Liver (tissue), 2 donors: ENCODE measurements at regions not wholly inside any gene's neighbourhood (a gene's known extent, or its start where the extent isn't known, plus 50 kb on each side); places are given as distances from the start of the nearest gene placed in this dataset.

Experiments used
- FOXA1 ChIP-seq: IDR thresholded peaks from 2 replicates; pipeline ENCODE4 v1.6.1; 2016; ENCODE audit warnings: antibody characterized with exemption
- TF ChIP-seq, protein P1 (sequence below): fragments of 150-350 bp; IDR thresholded peaks from 2 replicates; pipeline ENCODE4 v1.5.1; 2017; ENCODE audit warnings: improper control_type of control experiment, low read depth, low read length; ENCODE audit not compliant: missing input control
- TF ChIP-seq, protein P2 (sequence below): IDR thresholded peaks from 2 replicates; pipeline ENCODE4 v1.6.1; 2016; ENCODE audit warnings: antibody characterized with exemption
- donor health status: healthy.

GRCh38 chr20:24875078-24875477 lies 74.0 kb upstream of the CST7 start:
- TF ChIP-seq, protein P1, sequence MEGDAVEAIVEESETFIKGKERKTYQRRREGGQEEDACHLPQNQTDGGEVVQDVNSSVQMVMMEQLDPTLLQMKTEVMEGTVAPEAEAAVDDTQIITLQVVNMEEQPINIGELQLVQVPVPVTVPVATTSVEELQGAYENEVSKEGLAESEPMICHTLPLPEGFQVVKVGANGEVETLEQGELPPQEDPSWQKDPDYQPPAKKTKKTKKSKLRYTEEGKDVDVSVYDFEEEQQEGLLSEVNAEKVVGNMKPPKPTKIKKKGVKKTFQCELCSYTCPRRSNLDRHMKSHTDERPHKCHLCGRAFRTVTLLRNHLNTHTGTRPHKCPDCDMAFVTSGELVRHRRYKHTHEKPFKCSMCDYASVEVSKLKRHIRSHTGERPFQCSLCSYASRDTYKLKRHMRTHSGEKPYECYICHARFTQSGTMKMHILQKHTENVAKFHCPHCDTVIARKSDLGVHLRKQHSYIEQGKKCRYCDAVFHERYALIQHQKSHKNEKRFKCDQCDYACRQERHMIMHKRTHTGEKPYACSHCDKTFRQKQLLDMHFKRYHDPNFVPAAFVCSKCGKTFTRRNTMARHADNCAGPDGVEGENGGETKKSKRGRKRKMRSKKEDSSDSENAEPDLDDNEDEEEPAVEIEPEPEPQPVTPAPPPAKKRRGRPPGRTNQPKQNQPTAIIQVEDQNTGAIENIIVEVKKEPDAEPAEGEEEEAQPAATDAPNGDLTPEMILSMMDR: no peak
- TF ChIP-seq, protein P2, sequence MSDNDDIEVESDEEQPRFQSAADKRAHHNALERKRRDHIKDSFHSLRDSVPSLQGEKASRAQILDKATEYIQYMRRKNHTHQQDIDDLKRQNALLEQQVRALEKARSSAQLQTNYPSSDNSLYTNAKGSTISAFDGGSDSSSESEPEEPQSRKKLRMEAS: no peak
- no peak for TF ChIP-seq FOXA1
